K562 (cell line): ENCODE measurements at regions not wholly inside any gene's neighbourhood (a gene's known extent, or its start where the extent isn't known, plus 50 kb on each side); places are given as distances from the start of the nearest gene placed in this dataset.

Source experiments
- ATAC-seq: fragments of 200-7000 bp; cut with Tn5 transposase; 3 replicates; pipeline ENCODE4 v1.9.1; 2020; ENCODE audit warnings: moderate library complexity
- BruUV-seq: library from RNA; stranded (reverse); fragments of 400-500 nt; replicated peaks from 2 replicates; lab custom pipeline; 2021; lab: Mats Ljungman, UMichigan
- CTCF ChIA-PET: fragments of 300-600 bp; formaldehyde crosslinking; extraction: SDS; loops from one replicate; lab custom pipeline; 2021; ENCODE audit warnings: low intra/inter-chr PET ratio; lab: Yijun Ruan, JAX
- POLR2A ChIA-PET: fragments of 300-600, 350-650 bp; sonication (Branson Sonifier 250); formaldehyde crosslinking; extraction: SDS; loops from one replicate; lab custom pipeline; 2021; ENCODE audit warnings: antibody characterized with exemption, inconsistent platforms; lab: Yijun Ruan, JAX
- DNase-seq, 4 experiments: peaks; one replicate each; pipeline versions ENCODE4 v3.0.0 to v3.0.0-alpha.2; 2011 to 2018; ENCODE audit warnings: low spot score in 3 of 4, mixed read lengths in 3 of 4; ENCODE audit errors: extremely low read depth in 1 of 4
- FAIRE-seq: peaks from 2 replicates; lab custom pipeline; 2011; peaks lifted over from hg19 to GRCh38; lab: Jason Lieb, UNC
- H2AFZ ChIP-seq: 2 replicates; pipeline ENCODE4 v1.6.0; 2011; ENCODE audit warnings: low read depth, low read length, control low read depth, inconsistent platforms
- H3K27ac ChIP-seq: fragments of 200-600 bp; 3 replicates; pipeline ENCODE4 v1.8.0; 2011; ENCODE audit warnings: low read depth, mild to moderate bottlenecking, control low read depth, inconsistent platforms, low read length, moderate library complexity, mixed read lengths; ENCODE audit errors: extremely low read depth
- H3K27me3 ChIP-seq, 2 experiments: fragments of 300-600 bp in 1 of 2; 2 replicates in 1 of 2; 3 replicates in 1 of 2; pipeline versions ENCODE4 v1.6.0 to v1.8.0; 2011; ENCODE audit warnings: inconsistent platforms in 2 of 2, low read length in 2 of 2, mild to moderate bottlenecking in 1 of 2, mixed read lengths in 1 of 2, moderate library complexity in 1 of 2; ENCODE audit not compliant: control insufficient read depth in 2 of 2, insufficient read depth in 2 of 2
- H3K36me3 ChIP-seq: fragments of 300-600 bp; 3 replicates; pipeline ENCODE4 v1.8.0; 2011; ENCODE audit warnings: mild to moderate bottlenecking, low read length, inconsistent platforms; ENCODE audit not compliant: control insufficient read depth, insufficient read depth
- H3K4me1 ChIP-seq, 2 experiments: fragments of 200-600 bp in 1 of 2; replicated peaks in 1 of 2; 2 replicates in 1 of 2; 3 replicates in 1 of 2; pipeline versions ENCODE4 v1.5.1 to v1.8.0; 2011; ENCODE audit warnings: inconsistent platforms in 2 of 2, low read length in 2 of 2, mild to moderate bottlenecking in 1 of 2, mixed read lengths in 1 of 2, moderate library complexity in 1 of 2; ENCODE audit not compliant: control insufficient read depth in 2 of 2, insufficient read depth in 2 of 2
- H3K4me2 ChIP-seq: 2 replicates; pipeline ENCODE4 v1.6.1; 2011; ENCODE audit warnings: low read length, control low read depth, inconsistent platforms, mixed read lengths; ENCODE audit not compliant: insufficient read depth
- H3K4me3 ChIP-seq: fragments of 200-600 bp; sonication (generic), shearing (Covaris generic); 2 replicates; pipeline ENCODE4 v1.5.1; 2016; ENCODE audit warnings: control low read depth, inconsistent platforms
- H3K79me2 ChIP-seq: fragments of 200-600 bp; 3 replicates; pipeline ENCODE4 v1.8.0; 2011; ENCODE audit warnings: low read length, inconsistent platforms; ENCODE audit not compliant: control insufficient read depth, insufficient read depth
- H3K9ac ChIP-seq, 2 experiments: 2 replicates each; pipeline versions ENCODE4 v1.6.0 to v1.6.1; 2011; ENCODE audit warnings: low read depth in 2 of 2, low read length in 2 of 2, control low read depth in 1 of 2, inconsistent platforms in 1 of 2, mild to moderate bottlenecking in 1 of 2, mixed read lengths in 1 of 2; ENCODE audit not compliant: insufficient read depth in 1 of 2
- H3K9me1 ChIP-seq: one replicate; pipeline ENCODE4 v1.6.0; 2011; ENCODE audit warnings: inconsistent platforms, mild to moderate bottlenecking, low read length, moderate library complexity; ENCODE audit not compliant: control insufficient read depth, insufficient read depth
- H3K9me3 ChIP-seq: replicated peaks from 2 replicates; pipeline ENCODE4 v1.5.1; 2011; ENCODE audit warnings: low read depth, low read length, inconsistent platforms; ENCODE audit not compliant: control insufficient read depth, insufficient read depth
- H4K20me1 ChIP-seq: replicated peaks from 2 replicates; pipeline ENCODE4 v1.6.1; 2011; ENCODE audit warnings: low read length, inconsistent platforms, mixed read lengths; ENCODE audit not compliant: control insufficient read depth, insufficient read depth
- FOSL1 ChIP-seq: fragments of 200-800 bp; sonication (Bioruptor generic); conservative IDR thresholded peaks from 2 replicates; pipeline ENCODE4 v1.6.1; 2016; ENCODE audit warnings: missing genetic modification characterization, missing compliant biosample characterization
- HCFC1 ChIP-seq: IDR thresholded peaks from 2 replicates; pipeline ENCODE4 v1.6.1; 2012; ENCODE audit warnings: low read depth, low read length, improper control_type of control experiment
- PHF20 ChIP-seq: fragments of 450-650 bp; IDR thresholded peaks from 2 replicates; pipeline ENCODE4 v1.6.1; 2018; ENCODE audit not compliant: partially characterized antibody
- THRAP3 ChIP-seq: fragments of 450-650 bp; IDR thresholded peaks from 2 replicates; pipeline ENCODE4 v1.6.1; 2016; ENCODE audit warnings: mild to moderate bottlenecking, inconsistent platforms, borderline replicate concordance
- WGBS: fragments of 100-300 bp; shearing (Covaris generic); methylation state at CpG from one replicate; pipeline ENCODE4 v1.1.6; 2016; ENCODE audit warnings: low coverage, mixed read lengths; ENCODE audit not compliant: insufficient coverage; ENCODE audit errors: missing lambda C conversion rate; 5-methylcytosine and 5-hydroxymethylcytosine counted together
- in situ Hi-C: fragments of 300-500 bp; cut with MboI; formaldehyde crosslinking; loops from 4 replicates; pipeline ENCODE4 v1.15.0; 2018; ENCODE audit warnings: inconsistent platforms, mixed read lengths
- intact Hi-C: fragments of 100-400 bp; cut with micrococcal nuclease; formaldehyde crosslinking; loops from 2 replicates; pipeline ENCODE4 v1.14.2; 2022
- TF ChIP-seq, protein P1 (sequence below): fragments of 450-650 bp; IDR thresholded peaks from 2 replicates; pipeline ENCODE4 v1.6.1; 2016; ENCODE audit warnings: mild to moderate bottlenecking, moderate library complexity
- TF ChIP-seq, protein P2 (sequence below): fragments of 200-400 bp; formaldehyde crosslinking; IDR thresholded peaks from 2 replicates; pipeline ENCODE4 v1.6.1; 2017; ENCODE audit warnings: mild to moderate bottlenecking, low read depth, low read length, moderate library complexity

DNA sequence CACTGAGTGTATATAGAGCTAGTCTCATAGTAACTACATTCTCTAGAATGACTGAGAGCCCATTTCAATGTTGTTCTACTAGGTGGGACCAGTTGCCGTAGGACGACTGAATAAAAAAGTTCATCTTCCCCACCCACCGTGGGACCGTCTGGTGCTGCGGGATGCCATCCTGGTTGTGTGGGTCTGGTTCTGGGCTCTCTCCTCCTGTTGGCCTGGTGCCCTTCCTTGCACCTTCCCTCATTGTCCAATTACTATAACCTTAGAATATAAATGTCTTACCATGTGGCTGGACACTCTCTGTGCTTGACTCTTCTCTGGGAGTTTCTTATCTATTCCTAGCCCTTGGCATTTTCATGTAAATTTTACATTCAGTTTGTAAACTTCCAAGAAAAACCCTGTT lies 344.4 kb downstream of the TCERG1L start (continued):
- TF ChIP-seq THRAP3 (no peak), HCFC1 (no peak), FOSL1 (tag) (no peak)

DNA sequence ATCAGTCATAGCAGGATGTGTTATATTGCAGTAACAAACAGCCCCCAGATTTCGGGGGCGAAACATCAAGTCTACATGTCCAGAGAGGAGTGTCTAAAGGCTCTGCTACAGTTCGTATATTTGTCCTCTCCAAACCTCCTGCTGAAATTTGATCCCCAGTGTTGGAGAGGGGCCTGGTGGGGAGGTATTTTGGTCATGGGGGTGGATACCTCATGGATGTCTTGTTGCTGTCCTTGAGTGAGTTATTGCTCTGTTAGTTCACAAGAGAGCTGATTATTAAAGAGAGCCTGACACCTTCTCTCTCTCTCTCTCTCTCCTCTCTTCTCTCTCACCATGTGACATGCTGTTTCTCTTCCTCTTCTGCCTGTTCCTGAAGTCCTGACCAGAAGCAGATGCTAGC lies 343.7 kb downstream of the TCERG1L start:
- Histone ChIP-seq H3K9me1 (no peaks in the 10 kb centered on the region), H3K9ac (no peak overlapping the region), H2AFZ (no peak overlapping the region), H3K79me2 (no peaks in the 10 kb centered on the region), H3K4me3 (no peak overlapping the region), H3K4me2 (no peak overlapping the region), H4K20me1 (no peaks in the 10 kb centered on the region), H3K4me1 (no peaks in the 10 kb centered on the region), H3K27ac (no peak overlapping the region), H3K9me3 (no peaks in the 10 kb centered on the region), H3K27me3 (peaks cover 0 to 9% of the 10 kb centered on the region in 2 experiments; a peak in 1 of 5 replicates), H3K36me3 (no peaks in the 10 kb centered on the region)
- ChIA-PET POLR2A (no interaction called here), CTCF (no interaction called here)
- in situ Hi-C loops (no loop called here), intact Hi-C loops (no loop called here)
- DNase-seq: no peak
- no peak for FAIRE-seq
- BruUV-seq: no TSS peak
- no peak for ATAC-seq
- WGBS: 0% methylated on average over 3 of the region's 3 CpGs
- TF ChIP-seq, protein P1, sequence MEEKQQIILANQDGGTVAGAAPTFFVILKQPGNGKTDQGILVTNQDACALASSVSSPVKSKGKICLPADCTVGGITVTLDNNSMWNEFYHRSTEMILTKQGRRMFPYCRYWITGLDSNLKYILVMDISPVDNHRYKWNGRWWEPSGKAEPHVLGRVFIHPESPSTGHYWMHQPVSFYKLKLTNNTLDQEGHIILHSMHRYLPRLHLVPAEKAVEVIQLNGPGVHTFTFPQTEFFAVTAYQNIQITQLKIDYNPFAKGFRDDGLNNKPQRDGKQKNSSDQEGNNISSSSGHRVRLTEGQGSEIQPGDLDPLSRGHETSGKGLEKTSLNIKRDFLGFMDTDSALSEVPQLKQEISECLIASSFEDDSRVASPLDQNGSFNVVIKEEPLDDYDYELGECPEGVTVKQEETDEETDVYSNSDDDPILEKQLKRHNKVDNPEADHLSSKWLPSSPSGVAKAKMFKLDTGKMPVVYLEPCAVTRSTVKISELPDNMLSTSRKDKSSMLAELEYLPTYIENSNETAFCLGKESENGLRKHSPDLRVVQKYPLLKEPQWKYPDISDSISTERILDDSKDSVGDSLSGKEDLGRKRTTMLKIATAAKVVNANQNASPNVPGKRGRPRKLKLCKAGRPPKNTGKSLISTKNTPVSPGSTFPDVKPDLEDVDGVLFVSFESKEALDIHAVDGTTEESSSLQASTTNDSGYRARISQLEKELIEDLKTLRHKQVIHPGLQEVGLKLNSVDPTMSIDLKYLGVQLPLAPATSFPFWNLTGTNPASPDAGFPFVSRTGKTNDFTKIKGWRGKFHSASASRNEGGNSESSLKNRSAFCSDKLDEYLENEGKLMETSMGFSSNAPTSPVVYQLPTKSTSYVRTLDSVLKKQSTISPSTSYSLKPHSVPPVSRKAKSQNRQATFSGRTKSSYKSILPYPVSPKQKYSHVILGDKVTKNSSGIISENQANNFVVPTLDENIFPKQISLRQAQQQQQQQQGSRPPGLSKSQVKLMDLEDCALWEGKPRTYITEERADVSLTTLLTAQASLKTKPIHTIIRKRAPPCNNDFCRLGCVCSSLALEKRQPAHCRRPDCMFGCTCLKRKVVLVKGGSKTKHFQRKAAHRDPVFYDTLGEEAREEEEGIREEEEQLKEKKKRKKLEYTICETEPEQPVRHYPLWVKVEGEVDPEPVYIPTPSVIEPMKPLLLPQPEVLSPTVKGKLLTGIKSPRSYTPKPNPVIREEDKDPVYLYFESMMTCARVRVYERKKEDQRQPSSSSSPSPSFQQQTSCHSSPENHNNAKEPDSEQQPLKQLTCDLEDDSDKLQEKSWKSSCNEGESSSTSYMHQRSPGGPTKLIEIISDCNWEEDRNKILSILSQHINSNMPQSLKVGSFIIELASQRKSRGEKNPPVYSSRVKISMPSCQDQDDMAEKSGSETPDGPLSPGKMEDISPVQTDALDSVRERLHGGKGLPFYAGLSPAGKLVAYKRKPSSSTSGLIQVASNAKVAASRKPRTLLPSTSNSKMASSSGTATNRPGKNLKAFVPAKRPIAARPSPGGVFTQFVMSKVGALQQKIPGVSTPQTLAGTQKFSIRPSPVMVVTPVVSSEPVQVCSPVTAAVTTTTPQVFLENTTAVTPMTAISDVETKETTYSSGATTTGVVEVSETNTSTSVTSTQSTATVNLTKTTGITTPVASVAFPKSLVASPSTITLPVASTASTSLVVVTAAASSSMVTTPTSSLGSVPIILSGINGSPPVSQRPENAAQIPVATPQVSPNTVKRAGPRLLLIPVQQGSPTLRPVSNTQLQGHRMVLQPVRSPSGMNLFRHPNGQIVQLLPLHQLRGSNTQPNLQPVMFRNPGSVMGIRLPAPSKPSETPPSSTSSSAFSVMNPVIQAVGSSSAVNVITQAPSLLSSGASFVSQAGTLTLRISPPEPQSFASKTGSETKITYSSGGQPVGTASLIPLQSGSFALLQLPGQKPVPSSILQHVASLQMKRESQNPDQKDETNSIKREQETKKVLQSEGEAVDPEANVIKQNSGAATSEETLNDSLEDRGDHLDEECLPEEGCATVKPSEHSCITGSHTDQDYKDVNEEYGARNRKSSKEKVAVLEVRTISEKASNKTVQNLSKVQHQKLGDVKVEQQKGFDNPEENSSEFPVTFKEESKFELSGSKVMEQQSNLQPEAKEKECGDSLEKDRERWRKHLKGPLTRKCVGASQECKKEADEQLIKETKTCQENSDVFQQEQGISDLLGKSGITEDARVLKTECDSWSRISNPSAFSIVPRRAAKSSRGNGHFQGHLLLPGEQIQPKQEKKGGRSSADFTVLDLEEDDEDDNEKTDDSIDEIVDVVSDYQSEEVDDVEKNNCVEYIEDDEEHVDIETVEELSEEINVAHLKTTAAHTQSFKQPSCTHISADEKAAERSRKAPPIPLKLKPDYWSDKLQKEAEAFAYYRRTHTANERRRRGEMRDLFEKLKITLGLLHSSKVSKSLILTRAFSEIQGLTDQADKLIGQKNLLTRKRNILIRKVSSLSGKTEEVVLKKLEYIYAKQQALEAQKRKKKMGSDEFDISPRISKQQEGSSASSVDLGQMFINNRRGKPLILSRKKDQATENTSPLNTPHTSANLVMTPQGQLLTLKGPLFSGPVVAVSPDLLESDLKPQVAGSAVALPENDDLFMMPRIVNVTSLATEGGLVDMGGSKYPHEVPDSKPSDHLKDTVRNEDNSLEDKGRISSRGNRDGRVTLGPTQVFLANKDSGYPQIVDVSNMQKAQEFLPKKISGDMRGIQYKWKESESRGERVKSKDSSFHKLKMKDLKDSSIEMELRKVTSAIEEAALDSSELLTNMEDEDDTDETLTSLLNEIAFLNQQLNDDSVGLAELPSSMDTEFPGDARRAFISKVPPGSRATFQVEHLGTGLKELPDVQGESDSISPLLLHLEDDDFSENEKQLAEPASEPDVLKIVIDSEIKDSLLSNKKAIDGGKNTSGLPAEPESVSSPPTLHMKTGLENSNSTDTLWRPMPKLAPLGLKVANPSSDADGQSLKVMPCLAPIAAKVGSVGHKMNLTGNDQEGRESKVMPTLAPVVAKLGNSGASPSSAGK: no peak
- TF ChIP-seq, protein P2, sequence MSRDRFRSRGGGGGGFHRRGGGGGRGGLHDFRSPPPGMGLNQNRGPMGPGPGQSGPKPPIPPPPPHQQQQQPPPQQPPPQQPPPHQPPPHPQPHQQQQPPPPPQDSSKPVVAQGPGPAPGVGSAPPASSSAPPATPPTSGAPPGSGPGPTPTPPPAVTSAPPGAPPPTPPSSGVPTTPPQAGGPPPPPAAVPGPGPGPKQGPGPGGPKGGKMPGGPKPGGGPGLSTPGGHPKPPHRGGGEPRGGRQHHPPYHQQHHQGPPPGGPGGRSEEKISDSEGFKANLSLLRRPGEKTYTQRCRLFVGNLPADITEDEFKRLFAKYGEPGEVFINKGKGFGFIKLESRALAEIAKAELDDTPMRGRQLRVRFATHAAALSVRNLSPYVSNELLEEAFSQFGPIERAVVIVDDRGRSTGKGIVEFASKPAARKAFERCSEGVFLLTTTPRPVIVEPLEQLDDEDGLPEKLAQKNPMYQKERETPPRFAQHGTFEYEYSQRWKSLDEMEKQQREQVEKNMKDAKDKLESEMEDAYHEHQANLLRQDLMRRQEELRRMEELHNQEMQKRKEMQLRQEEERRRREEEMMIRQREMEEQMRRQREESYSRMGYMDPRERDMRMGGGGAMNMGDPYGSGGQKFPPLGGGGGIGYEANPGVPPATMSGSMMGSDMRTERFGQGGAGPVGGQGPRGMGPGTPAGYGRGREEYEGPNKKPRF: no peak
- no peak for TF ChIP-seq PHF20
